ENCODE measurements at regions not wholly inside any gene's neighbourhood (a gene's known extent, or its start where the extent isn't known, plus 50 kb on each side); places are given as distances from the start of the nearest gene placed in this dataset.
"Not testable (repeated sequence)": the region's sequence is repeated elsewhere in the genome, so short reads cannot be mapped to it uniquely, and the experiment has no call there.

DNA sequence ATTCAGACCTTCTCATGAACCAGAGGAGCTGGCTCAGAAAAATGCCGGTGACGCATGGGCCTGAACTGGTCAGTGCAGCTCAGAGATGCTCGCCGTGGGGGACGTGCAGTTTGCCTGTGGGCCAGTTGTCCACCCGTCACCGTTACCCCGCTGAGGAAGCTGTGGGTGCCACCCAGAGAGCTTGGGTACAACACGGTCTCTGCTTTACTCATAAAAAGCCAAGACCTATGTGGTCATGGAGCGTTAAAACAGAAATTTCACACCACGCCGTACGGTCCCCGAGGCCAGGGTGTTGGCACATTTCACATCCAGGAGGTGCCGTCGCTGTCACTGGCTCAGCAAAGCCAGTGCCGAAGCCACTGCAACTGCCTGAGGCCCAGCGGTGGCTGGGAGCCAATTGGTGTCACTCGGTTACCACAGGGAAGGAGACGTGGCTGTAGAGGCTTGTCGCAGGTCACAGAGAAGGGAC lies 120.9 kb downstream of the METRNL start:
- no peak for DNase-seq (ENCODE audit: low read depth in 4 of 4, low spot score in 2 of 4)

DNA sequence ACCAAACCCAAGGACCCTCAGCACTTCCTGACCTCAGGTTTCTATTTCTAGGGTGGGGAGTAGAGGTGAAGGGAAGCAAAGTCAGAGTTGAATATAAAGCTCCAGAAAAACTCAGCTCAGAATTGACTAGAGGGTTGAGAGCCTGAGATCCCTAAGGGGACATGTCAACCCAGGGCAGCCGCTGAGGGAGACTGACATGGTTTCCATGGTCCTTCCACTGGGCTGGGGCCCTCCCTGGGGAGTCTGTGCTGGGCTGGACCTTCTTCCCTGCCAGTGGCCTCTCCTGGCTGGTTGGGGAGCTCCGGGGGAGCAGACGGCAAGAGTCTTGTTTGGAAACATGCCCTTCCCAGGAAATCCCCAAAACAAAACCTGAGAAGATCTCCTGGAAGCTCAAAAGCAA lies 121.3 kb downstream of the METRNL start:
- no peak for DNase-seq (ENCODE audit: low read depth in 4 of 4, low spot score in 2 of 4)

DNA sequence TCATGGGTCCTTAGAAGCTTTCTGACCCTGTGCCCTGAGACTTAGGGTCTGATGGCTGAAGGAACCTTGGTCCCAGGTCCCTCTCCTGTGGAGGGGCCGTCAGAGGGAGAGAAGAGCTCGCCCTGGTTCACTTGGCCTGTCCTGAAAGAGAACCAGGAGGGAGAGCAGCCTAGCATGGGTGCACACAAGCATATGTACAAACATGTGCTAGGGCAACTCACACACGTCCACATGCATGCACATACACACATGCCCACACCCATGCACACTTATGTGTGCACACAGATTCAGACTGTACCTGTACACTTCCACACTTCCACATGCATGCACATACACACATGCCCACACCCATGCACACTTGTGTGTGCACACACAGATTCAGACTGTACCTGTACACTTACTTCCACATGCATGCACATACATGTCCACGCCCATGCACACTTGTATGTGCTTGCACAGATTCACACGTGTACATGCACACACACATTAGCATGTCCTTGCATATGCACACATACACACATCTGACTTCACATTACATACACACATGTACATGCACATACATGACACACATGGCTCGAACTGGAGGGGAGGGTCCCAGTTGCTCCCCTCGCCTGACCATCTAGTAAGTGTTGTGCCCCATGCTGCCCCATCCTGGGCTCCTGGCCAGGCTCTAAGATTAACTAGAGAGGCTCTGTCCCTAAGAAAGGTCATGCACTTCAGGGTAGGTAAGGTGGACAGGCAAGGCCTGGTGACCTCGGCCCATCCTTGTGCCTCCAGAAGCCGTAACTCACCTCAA lies 122.0 kb downstream of the METRNL start:
- no peak for DNase-seq (ENCODE audit: low read depth in 4 of 4, low spot score in 2 of 4)

DNA sequence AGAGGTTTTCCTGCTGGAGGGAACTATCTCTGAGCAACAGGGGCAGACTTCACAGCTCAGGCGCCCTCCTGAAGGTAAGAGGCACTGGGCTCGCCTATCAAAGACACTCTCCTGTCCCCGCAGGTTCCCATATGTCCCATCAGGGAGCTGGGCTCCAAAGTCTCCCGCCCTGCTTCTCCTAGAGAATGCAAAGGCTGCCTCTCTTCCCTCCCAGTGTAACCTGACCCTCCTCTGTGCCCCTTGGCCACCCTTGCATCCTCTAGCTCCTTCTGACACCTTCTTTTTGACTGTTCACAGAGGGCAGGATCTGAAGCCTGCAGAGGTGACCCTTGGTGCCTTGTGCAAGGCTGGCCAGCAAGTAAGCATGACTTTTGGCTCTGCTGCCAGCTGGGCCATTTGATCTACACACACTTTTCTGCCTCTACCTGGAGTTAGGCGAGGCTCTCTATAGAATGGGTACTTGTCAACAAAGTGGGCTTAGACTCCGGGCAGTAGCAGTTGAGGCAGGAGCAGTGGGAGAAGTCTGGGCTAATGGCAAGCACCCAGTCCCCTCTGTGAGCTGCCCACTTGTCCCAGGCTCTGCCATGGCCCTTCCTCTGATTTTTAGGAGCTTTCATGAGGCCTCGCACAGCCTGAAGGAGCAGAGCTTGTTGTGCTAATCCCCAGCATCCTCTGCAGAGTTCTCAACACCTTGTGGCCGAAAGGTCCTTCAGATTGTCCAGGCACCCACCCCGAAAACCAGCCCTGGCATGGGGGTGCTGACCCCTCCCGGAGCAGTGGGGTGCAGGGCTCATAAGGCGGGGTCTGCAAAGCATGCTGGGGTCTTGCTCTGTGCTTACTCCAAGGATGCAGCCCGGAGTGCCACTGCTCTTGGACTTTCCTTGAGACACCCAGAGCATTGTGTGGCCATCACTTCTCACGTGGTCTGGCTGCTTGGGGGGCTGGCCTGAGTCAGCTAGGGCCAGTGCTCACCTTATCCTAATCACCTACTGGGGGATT lies 122.9 kb downstream of the METRNL start:
- no peak for DNase-seq (ENCODE audit: low read depth in 4 of 4, low spot score in 2 of 4)

DNA sequence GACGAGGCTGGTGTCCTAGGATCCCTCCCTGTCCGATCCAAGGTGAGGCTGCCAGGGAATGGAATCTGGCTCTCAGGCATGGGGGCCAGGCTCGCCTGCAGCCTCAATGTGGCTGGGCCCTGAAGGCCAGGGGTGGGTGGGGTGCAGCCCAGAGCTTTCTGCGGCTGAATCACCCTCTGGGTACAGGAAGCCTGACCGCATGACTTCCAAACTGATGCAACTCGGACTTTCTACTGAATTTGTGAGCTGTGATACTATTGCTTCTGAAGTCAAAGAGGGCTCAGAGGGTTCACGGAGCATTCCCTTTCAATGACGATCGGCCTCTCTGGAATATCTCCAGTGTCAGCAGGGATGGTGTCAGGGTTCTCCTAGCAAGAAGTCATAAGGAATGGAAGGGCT lies 123.7 kb downstream of the METRNL start:
- no peak for DNase-seq (ENCODE audit: low read depth in 4 of 4, low spot score in 2 of 4)

DNA sequence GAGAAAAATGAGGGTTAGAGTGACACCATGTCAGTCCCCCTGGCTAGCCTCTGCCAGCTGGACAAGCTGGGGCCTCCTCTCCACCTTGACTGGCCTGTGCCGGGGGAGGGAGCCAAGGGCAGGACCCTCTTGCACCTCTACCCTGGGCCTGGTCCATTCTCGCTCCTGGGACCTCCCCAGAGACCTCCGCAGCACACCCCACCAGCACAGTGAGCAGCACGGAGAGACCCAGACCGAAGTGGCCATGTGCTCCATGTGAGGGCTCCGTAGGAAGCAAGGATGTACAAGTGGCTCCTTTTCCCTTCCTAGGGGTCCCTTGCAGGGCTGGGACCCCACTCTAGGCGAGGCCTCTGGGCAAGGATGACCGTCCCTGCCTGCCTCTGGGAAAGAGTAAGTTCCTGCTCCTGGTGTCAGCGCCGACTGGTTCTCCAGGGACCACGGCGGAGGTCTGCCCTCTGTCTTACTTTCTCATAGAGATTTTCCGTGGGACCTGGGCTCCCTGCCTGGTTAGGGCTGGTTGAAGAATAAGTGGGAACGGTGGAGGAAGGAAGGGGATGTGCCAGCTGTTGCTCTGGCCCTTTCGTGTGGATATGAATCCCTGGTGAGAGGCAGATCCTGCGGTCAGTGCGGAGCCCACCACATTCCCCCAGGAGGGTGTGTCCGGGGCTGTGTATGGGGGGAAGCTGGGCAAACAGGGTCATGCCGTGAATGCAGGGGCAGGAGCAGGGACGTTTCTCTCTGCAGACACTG lies 124.2 kb downstream of the METRNL start:
- DNase-seq (ENCODE audit: low read depth in 4 of 4, low spot score in 2 of 4): no peak

DNA sequence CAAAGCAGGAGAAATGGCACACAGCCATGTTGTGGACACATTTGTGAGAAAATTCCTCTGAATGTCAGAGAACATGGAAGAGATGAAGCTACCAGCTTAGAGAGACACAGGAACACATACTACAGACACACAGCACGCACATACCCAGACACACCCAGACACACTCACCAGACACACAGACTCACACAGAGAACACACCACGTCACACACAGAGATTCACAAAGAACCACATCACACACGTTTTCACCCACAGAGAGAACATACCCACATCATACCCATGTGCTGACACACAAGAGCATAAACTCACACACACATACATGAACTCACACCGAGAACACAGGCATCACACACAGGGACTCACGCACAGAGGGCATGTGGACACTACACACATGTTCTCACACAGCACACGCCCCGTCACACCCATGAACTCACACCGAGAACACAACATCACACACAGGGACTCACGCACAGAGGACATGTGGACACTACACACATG lies 124.9 kb downstream of the METRNL start:
- DNase-seq (ENCODE audit: low read depth in 4 of 4, low spot score in 2 of 4): no peak

DNA sequence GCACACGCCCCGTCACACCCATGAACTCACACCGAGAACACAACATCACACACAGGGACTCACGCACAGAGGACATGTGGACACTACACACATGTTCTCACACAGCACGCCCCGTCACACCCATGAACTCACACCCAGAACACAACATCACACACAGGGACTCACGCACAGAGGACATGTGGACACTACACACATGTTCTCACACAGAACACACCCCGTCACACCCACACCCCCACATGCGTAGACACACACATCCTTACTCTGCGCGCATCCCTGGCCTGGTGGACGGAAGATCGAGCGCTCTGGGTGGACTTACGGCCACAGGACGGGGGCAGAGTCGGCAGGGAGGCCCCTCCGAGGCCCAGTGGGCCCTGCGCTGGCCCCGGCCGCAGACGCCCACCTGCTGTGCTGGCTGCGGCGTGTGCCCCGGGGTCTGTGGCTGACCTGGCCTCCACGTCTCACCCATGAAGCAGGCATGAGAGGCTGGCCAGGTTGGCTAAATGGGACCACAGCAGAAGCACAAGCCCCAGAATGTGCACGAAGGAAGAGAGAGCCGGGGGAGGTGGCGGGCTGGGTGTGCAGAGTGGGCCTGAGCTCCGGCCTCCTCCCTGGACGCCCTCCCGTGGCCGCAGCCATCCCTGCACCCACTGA lies 125.5 kb downstream of the METRNL start:
- not testable (repeated sequence) for DNase-seq (ENCODE audit: low read depth in 4 of 4, low spot score in 2 of 4)

DNA sequence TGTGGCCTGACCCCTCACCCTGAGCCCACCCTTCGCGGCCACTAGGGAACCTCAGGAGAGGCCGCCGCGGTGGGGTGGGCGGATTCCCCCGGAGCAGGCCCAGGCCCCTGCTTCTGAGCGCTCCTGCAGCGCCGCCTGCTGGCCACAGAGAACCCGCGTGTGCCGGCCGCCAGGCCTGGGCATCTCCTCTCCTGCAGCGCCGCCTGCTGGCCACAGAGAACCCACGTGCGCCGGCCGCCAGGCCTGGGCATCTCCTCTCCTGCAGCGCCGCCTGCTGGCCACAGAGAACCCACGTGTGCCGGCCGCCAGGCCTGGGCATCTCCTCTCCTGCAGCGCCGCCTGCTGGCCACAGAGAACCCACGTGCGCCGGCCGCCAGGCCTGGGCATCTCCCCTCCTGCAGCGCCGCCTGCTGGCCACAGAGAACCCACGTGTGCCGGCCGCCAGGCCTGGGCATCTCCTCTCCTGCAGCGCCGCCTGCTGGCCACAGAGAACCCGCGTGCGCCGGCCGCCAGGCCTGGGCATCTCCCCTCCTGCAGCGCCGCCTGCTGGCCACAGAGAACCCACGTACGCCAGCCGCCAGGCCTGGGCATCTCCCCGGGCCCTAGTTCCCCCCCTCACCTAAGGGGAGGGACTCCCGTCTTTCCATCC lies 126.1 kb downstream of the METRNL start:
- DNase-seq (ENCODE audit: low read depth in 4 of 4, low spot score in 2 of 4): not testable (repeated sequence)

DNA sequence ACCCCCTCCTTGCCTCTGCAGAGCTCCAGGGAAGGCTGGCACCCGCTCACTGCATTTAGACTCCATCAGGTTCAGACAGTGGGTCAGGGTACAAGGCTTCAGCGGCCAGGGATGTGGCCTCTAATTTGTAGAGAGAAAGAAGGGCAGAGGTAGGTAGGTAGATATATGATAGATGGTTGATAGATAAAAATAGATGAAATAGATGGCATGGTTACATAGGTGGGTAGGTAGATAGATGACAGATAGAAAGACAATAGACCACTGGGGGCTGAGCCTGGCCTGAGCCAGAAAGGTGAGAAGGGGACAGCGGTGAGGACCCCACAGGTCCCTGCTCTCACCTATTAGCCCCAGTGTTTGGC lies 126.6 kb downstream of the METRNL start:
- not testable (repeated sequence) for DNase-seq (ENCODE audit: low read depth in 4 of 4, low spot score in 2 of 4)

DNA sequence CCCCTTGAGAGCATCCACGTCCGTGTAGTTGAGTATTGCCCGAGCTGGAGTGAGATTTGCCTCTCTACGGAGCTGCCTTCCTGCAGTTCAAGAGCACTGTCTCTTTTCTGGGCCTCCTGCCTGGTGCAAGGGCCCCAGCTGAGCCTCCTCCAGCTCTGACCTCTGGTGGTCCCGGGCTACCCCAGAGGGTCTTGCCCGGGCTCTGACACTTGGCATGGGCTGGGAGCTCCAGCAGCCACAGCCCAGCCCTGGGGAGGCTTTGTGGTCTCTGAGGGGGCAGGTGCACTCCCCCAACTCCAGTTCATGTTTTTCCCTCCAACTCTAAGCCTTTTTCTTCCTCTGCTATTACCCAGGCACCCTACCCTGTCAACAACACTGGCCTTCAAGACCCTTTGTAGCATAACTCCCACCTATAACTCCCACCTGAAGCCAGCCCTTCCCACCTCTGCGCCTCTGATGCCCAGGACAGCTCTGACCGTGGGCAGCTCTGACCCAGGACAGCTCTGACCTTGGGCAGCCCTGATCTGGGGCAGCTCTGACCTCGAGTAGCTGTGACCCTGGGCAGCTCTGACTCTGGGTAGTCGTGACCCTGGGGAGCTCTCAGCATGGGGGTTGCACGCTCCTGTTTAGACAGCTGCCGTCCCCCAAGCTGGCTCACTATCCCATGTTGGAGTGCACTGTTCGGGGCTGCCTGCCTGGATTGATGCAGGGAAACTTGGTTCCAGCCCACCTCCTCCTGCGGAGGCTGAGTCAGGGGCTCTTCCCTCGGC lies 127.6 kb downstream of the METRNL start:
- not testable (repeated sequence) for DNase-seq (ENCODE audit: low read depth in 4 of 4, low spot score in 2 of 4)

DNA sequence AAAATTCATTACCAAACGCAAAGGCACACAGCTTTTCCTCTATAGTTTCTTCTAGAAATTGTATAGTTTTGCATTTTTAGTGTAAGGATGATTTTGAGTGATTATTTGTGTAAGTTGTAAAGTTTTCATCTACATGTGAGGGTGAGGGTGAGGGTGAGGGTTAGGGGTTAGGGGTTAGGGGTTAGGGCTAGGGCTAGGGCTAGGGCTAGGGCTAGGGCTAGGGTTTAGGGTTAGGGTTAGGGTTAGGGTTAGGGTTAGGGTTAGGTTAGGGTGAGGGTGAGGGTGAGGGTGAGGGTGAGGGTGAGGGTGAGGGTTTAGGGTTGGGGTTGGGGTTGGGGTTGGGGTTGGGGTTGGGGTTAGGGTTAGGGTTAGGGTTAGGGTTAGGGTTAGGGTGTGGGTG lies 167.6 kb downstream of the METRNL start:
- not testable (repeated sequence) for DNase-seq (ENCODE audit: low read depth in 4 of 4, low spot score in 2 of 4)
